Upper lobe of left lung (tissue), 6 donors: ENCODE measurements at regions not wholly inside any gene's neighbourhood (a gene's known extent, or its start where the extent isn't known, plus 50 kb on each side); places are given as distances from the start of the nearest gene placed in this dataset.

Source experiments
- ATAC-seq, 2 donors: fragments of 200-7000 bp; cut with Tn5 transposase; one replicate each; pipeline ENCODE4 v1.9.1; 2022; ENCODE audit warnings: mild to moderate bottlenecking in 2 of 2, moderate library complexity in 2 of 2; ENCODE audit not compliant: low FRiP score in 2 of 2
- DNase-seq, 2 donors: peaks; one replicate each; pipeline ENCODE4 v3.0.0-alpha.2; 2019 to 2020
- H3K27ac ChIP-seq, 4 donors: fragments of 200-600 bp; sonication (generic); one replicate each; pipeline ENCODE4 v1.5.1; 2016 to 2019
- H3K27me3 ChIP-seq, 4 donors: fragments of 200-600 bp; sonication (generic); one replicate each; pipeline ENCODE4 v1.5.1; 2017 to 2019
- H3K36me3 ChIP-seq, 4 donors: fragments of 200-600 bp; sonication (generic); one replicate each; pipeline ENCODE4 v1.5.1; 2016 to 2019
- H3K4me1 ChIP-seq, 4 donors: fragments of 200-600 bp; sonication (generic); one replicate each; pipeline ENCODE4 v1.5.1; 2018 to 2019
- H3K4me3 ChIP-seq, 4 donors: fragments of 200-600 bp; sonication (generic); one replicate each; pipeline ENCODE4 v1.5.1; 2017 to 2019; ENCODE audit warnings: mild to moderate bottlenecking in 2 of 4, moderate library complexity in 1 of 4
- H3K9me3 ChIP-seq, 4 donors: fragments of 200-600 bp; sonication (generic); one replicate each; pipeline ENCODE4 v1.5.1; 2018 to 2019
- EP300 ChIP-seq, 4 donors: sonication (generic); formaldehyde crosslinking; IDR thresholded peaks; one replicate each; pipeline ENCODE4 v1.5.1; 2017; ENCODE audit warnings: antibody characterized with exemption in 4 of 4, control low read depth in 2 of 4
- POLR2A ChIP-seq, 4 donors: fragments of 450-650 bp; IDR thresholded peaks; one replicate each; pipeline ENCODE4 v1.5.1; 2016 to 2017; ENCODE audit warnings: antibody characterized with exemption in 4 of 4, mild to moderate bottlenecking in 2 of 4
- POLR2AphosphoS5 ChIP-seq, 2 donors: sonication (generic); formaldehyde crosslinking; IDR thresholded peaks; one replicate each; pipeline ENCODE4 v1.5.1; 2017; ENCODE audit warnings: antibody characterized with exemption in 2 of 2
- WGBS, 2 donors: methylation state at CpG; one replicate each; pipeline ENCODE4 v1.1.5; 2017 to 2018; 5-methylcytosine and 5-hydroxymethylcytosine counted together
- TF ChIP-seq, protein P1 (sequence below), 6 experiments: fragments of 450-650 bp in 4 of 6; fragments of 200-600 bp in 2 of 6; sonication (generic) in 2 of 6; IDR thresholded peaks; one replicate each; pipeline ENCODE4 v1.5.1; 2016 to 2019; ENCODE audit warnings: antibody characterized with exemption in 6 of 6
- donor health status: DM: no; HTN: no; CAD: no; lungs with moderate emphysema.
- donor health status: DM: no; HTN: yes; CAD: no; lungs with severe emphysema.

DNA sequence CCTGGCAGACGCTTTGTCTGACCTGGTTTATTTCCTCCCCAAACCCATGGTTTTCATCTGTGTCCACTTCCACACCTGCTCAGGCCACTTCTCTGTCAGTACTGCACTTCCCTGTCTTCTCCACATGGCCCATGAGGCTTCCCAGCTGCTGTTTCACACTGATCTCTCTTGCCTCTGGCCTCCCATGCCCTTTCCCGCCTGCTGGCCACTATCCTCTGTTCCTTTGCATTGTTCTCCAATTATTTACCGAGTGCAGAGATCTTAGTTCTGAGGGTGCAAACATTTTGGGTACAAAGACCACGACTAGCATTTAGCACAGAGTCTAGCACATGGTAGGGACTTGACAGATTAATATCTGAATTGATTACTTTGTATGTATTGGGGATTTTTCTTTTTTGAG lies 174.8 kb upstream of the NPY2R start:
- DNase-seq (no peak), ATAC-seq (no peak)
- H3K9me3 ChIP-seq, result no peaks in the 10 kb centered on the region
- WGBS, 2 donors, result 58 to 70% methylated on average over 4 of the region's 4 CpGs
- H3K27me3 ChIP-seq, result no peaks in the 10 kb centered on the region
- no peak overlapping the region for H3K4me3 ChIP-seq
- no peaks in the 10 kb centered on the region for H3K4me1 ChIP-seq
- H3K36me3 ChIP-seq, result no peaks in the 10 kb centered on the region
- H3K27ac ChIP-seq, result no peak overlapping the region
- TF ChIP-seq POLR2A (IDR thresholded peaks at IDR 0.05) (no peak), EP300 (IDR thresholded peaks at IDR 0.05) (no peak), POLR2AphosphoS5 (IDR thresholded peaks at IDR 0.05) (no peak)
- TF ChIP-seq, protein P1, sequence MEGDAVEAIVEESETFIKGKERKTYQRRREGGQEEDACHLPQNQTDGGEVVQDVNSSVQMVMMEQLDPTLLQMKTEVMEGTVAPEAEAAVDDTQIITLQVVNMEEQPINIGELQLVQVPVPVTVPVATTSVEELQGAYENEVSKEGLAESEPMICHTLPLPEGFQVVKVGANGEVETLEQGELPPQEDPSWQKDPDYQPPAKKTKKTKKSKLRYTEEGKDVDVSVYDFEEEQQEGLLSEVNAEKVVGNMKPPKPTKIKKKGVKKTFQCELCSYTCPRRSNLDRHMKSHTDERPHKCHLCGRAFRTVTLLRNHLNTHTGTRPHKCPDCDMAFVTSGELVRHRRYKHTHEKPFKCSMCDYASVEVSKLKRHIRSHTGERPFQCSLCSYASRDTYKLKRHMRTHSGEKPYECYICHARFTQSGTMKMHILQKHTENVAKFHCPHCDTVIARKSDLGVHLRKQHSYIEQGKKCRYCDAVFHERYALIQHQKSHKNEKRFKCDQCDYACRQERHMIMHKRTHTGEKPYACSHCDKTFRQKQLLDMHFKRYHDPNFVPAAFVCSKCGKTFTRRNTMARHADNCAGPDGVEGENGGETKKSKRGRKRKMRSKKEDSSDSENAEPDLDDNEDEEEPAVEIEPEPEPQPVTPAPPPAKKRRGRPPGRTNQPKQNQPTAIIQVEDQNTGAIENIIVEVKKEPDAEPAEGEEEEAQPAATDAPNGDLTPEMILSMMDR (IDR thresholded peaks at IDR 0.05), result no peak

DNA sequence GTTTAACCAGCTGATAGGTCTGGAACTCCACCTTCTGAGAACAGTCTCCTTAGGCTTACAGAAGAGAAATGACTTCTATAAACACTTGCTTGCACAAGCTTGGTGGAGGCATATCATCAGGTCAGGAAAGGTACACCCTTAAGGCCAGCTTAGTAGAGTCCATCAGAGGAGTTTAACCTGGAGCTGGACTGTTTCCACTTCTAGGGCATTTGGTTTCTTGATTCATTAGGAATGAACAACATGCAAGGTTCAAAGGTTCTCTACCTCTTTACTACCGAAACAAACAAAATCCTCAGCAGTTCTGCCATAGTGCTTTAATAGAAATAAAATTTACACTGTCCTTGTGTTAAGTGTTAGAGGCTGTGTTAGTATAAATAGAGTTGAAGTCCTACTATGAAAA lies 171.4 kb upstream of the NPY2R start:
- H3K27ac ChIP-seq, result no peak overlapping the region
- H3K36me3 ChIP-seq, result no peaks in the 10 kb centered on the region
- DNase-seq (no peak), ATAC-seq (no peak)
- no peaks in the 10 kb centered on the region for H3K4me1 ChIP-seq
- H3K4me3 ChIP-seq, result no peak overlapping the region
- no peaks in the 10 kb centered on the region for H3K27me3 ChIP-seq
- TF ChIP-seq POLR2A (IDR thresholded peaks at IDR 0.05), result no peak
- TF ChIP-seq POLR2AphosphoS5 (IDR thresholded peaks at IDR 0.05), result no peak
- no peak for TF ChIP-seq EP300 (IDR thresholded peaks at IDR 0.05)
- TF ChIP-seq, protein P1 (IDR thresholded peaks at IDR 0.05), result no peak
- 86% methylated on average over 1 of the region's 1 CpG for WGBS, 2 donors
- no peaks in the 10 kb centered on the region for H3K9me3 ChIP-seq

DNA sequence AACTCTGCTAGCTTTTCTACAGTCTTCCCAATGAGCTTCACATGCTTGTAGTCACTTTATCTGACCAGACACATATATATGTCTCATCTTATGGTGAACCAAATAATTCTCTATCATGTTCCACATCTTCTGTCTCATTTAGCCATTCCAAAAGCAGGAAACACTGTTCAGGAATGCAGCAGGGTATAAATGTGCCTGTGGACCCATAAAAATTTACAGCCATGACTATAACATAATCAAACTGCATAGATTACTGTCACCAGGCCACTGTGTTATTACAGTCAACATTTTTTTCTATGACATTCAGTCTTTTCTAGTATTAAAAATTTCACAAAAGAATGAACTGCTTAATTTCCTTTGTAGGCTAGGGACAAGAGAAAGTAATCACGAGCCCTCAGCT lies 170.0 kb upstream of the NPY2R start:
- Histone ChIP-seq H3K9me3 (no peaks in the 10 kb centered on the region), H3K4me1 (no peaks in the 10 kb centered on the region), H3K36me3 (no peaks in the 10 kb centered on the region), H3K27me3 (no peaks in the 10 kb centered on the region), H3K4me3 (no peak overlapping the region), H3K27ac (no peak overlapping the region)
- WGBS, 2 donors, result 68% methylated on average over 1 of the region's 1 CpG
- ATAC-seq (no peak), DNase-seq (no peak)
- TF ChIP-seq POLR2AphosphoS5 (IDR thresholded peaks at IDR 0.05), result no peak
- TF ChIP-seq, protein P1 (IDR thresholded peaks at IDR 0.05), result no peak
- TF ChIP-seq POLR2A (IDR thresholded peaks at IDR 0.05), result no peak
- TF ChIP-seq EP300 (IDR thresholded peaks at IDR 0.05), result no peak

DNA sequence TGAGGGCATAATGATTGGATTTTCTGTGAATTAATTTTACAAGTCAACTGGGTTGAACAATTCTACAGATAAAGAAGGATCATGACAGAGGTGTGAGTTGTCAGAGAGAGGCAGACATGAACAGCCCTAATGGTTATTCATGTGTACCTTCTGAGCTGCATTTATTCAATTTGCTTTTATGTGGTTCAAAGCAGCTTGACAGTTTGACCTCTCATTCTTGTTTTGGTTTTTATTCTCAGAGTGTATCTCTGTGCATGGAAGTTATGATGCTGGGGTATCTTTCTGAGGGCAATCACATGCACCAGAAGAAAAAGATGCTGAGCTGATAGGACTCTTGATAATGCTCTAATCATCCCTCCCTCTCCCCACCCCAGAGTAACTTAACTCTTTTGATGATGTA lies 169.3 kb upstream of the NPY2R start:
- no peak for TF ChIP-seq POLR2A (IDR thresholded peaks at IDR 0.05)
- no peak for TF ChIP-seq EP300 (IDR thresholded peaks at IDR 0.05)
- TF ChIP-seq, protein P1 (IDR thresholded peaks at IDR 0.05), result no peak
- TF ChIP-seq POLR2AphosphoS5 (IDR thresholded peaks at IDR 0.05), result no peak
- DNase-seq (no peak), ATAC-seq (no peak)
- H3K36me3 ChIP-seq, result no peaks in the 10 kb centered on the region
- H3K4me3 ChIP-seq, result no peak overlapping the region
- no peaks in the 10 kb centered on the region for H3K4me1 ChIP-seq
- H3K27me3 ChIP-seq, result no peaks in the 10 kb centered on the region
- no peak overlapping the region for H3K27ac ChIP-seq
- H3K9me3 ChIP-seq, result no peaks in the 10 kb centered on the region

DNA sequence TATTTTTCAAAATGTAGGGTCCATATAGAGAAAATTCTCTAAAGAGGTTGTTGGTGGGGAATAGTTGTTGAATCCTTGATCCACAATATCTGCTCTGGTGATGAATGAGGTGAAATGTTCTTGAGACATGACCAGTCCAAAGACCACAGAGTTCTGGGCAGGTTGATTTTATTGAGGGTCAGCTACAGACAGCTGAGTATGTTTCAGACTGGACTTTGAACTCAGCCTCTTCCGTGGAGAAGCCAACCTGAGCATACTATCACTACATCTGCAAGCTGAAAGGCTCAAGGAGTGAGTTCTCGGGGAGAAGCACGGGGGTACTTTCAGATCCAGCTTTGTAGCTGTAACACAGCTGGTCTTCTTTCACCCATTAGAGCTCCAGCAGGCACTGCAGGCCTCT lies 168.4 kb upstream of the NPY2R start:
- DNase-seq, result no peak

More for the DNA sequence above, 168.4 kb upstream of the NPY2R start:
- no peak for TF ChIP-seq POLR2A (IDR thresholded peaks at IDR 0.05)
- TF ChIP-seq EP300 (IDR thresholded peaks at IDR 0.05), result no peak
- TF ChIP-seq, protein P1 (IDR thresholded peaks at IDR 0.05), result no peak
- no peak for TF ChIP-seq POLR2AphosphoS5 (IDR thresholded peaks at IDR 0.05)
- no peaks in the 10 kb centered on the region for H3K4me1 ChIP-seq
- no peak overlapping the region for H3K27ac ChIP-seq
- no peak for ATAC-seq
- no peak overlapping the region for H3K4me3 ChIP-seq
- WGBS, 2 donors, result 83 to 84% methylated on average over 2 to 3 of the region's 3 CpGs
- no peaks in the 10 kb centered on the region for H3K9me3 ChIP-seq
- H3K27me3 ChIP-seq, result no peaks in the 10 kb centered on the region
- H3K36me3 ChIP-seq, result no peaks in the 10 kb centered on the region
